ENCODE measurements at regions not wholly inside any gene's neighbourhood (a gene's known extent, or its start where the extent isn't known, plus 50 kb on each side); places are given as distances from the start of the nearest gene placed in this dataset.

DNA sequence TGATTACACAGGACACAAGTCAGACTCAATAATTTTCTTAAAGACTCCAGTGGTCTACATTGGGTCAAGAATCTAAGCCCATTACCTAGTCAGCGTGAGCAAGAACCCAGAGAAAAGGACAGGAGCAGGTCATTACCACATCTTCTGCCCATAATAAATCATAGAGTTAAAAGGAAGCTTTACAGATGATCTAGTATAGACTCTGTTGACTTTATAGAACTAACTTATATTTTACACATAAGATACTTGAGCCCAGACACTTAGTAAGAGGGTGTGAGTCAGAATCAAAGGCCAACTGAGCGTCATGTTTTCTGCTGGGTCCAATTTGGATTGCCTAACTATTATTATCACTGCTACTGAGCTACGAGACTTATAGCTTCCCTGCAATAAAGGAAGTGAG, 206.1 kb upstream of the NPSR1 start:
- no peaks in the 10 kb centered on the region for H3K4me1 ChIP-seq
- intact Hi-C loops (cut with DNase I), result no loop called here
- 81% methylated on average over 3 of the region's 3 CpGs for WGBS
- TF ChIP-seq POLR2A (IDR thresholded peaks at IDR 0.05; ENCODE audit: low read depth) (no peak), EP300 (IDR thresholded peaks at IDR 0.05) (no peak), POLR2AphosphoS5 (IDR thresholded peaks at IDR 0.05) (no peak)
- TF ChIP-seq, protein P1, sequence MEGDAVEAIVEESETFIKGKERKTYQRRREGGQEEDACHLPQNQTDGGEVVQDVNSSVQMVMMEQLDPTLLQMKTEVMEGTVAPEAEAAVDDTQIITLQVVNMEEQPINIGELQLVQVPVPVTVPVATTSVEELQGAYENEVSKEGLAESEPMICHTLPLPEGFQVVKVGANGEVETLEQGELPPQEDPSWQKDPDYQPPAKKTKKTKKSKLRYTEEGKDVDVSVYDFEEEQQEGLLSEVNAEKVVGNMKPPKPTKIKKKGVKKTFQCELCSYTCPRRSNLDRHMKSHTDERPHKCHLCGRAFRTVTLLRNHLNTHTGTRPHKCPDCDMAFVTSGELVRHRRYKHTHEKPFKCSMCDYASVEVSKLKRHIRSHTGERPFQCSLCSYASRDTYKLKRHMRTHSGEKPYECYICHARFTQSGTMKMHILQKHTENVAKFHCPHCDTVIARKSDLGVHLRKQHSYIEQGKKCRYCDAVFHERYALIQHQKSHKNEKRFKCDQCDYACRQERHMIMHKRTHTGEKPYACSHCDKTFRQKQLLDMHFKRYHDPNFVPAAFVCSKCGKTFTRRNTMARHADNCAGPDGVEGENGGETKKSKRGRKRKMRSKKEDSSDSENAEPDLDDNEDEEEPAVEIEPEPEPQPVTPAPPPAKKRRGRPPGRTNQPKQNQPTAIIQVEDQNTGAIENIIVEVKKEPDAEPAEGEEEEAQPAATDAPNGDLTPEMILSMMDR (IDR thresholded peaks at IDR 0.05), result no peak
- H3K9me3 ChIP-seq, result no peaks in the 10 kb centered on the region
- H3K27me3 ChIP-seq, result peaks cover 0 to 2% (median 0%) of the 10 kb centered on the region in 4 donors
- no peak overlapping the region for H3K27ac ChIP-seq (replicated peaks in 1 of 4)
- H3K4me3 ChIP-seq, result no peak overlapping the region
- H3K36me3 ChIP-seq, result no peaks in the 10 kb centered on the region
- no peak for DNase-seq (ENCODE audit: extremely low spot score)

DNA sequence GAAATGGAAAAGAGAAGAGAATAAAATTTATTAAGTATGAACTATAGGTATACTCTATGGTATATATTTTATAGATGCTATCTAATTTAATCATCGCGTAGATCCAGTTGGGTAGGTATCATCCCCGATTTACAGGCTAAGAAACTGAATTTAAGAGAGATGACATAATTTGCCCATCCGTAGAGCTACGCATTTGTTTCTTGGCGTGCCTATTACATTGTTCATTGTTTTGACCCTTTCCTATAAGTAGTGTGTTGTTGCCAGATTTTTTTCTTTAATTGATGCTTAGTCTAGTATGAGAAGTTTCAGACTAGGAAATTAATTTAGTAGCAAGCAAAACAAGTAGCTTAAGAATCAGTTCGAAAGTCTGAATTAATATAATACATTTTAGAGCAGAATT, 205.7 kb upstream of the NPSR1 start:
- intact Hi-C loops (cut with DNase I), result no loop called here
- Histone ChIP-seq H3K27me3 (peaks cover 0 to 6% (median 0%) of the 10 kb centered on the region in 4 donors), H3K36me3 (no peaks in the 10 kb centered on the region), H3K4me1 (no peaks in the 10 kb centered on the region), H3K27ac (replicated peaks in 1 of 4) (no peak overlapping the region), H3K9me3 (no peaks in the 10 kb centered on the region), H3K4me3 (no peak overlapping the region)
- WGBS, result 86% methylated on average over 7 of the region's 7 CpGs
- DNase-seq (ENCODE audit: extremely low spot score), result no peak
- TF ChIP-seq POLR2A (IDR thresholded peaks at IDR 0.05; ENCODE audit: low read depth) (no peak), EP300 (IDR thresholded peaks at IDR 0.05) (no peak), POLR2AphosphoS5 (IDR thresholded peaks at IDR 0.05) (no peak)
- TF ChIP-seq, protein P1 (IDR thresholded peaks at IDR 0.05), result no peak

DNA sequence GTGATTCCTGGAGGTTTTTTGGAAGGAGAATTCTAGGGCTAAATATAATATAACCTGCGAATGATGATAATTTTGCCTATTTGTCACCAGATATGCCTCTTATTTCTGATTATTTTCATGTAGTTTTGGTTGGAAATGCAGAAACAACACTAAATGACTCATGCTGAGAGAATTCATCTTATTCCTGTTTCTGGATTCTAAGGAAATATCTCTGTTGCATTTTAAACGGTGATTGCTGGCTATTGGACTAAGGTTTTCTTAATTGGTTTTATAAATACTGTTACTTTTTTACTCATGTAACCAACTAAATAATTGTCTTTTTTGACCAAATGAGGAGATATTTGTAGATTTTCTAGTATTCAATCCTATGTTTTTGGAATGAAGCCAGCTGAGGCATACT, 204.9 kb upstream of the NPSR1 start:
- H3K27me3 ChIP-seq, result peaks cover 0 to 11% (median 0%) of the 10 kb centered on the region in 4 donors
- no peaks in the 10 kb centered on the region for H3K4me1 ChIP-seq
- H3K36me3 ChIP-seq, result no peaks in the 10 kb centered on the region
- intact Hi-C loops (cut with DNase I), result no loop called here
- H3K27ac ChIP-seq (replicated peaks in 1 of 4), result no peak overlapping the region
- DNase-seq (ENCODE audit: extremely low spot score), result no peak
- no peaks in the 10 kb centered on the region for H3K9me3 ChIP-seq
- no peak for TF ChIP-seq POLR2AphosphoS5 (IDR thresholded peaks at IDR 0.05)
- no peak for TF ChIP-seq POLR2A (IDR thresholded peaks at IDR 0.05; ENCODE audit: low read depth)
- TF ChIP-seq, protein P1 (IDR thresholded peaks at IDR 0.05), result no peak
- H3K4me3 ChIP-seq, result no peak overlapping the region
- WGBS, result 72% methylated on average over 2 of the region's 2 CpGs

DNA sequence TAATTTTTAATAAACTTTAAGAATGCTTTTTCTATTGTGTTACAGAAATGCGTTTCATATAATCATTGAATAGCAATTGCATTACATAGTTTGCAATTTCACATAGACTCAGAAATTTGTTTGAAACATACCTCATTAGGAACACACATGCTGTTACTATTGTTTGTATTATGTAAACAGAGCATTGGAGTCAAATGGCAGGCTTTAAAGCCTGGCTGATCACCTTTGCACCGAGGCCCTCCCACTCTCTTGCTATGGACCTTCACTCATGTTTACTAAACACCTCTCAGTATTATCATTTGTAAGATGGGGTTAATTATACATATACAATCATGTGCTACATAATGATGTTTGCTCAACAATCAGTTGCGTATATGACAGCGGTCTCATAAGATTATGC, 203.6 kb upstream of the NPSR1 start:
- intact Hi-C loops (cut with DNase I), result no loop called here
- no peaks in the 10 kb centered on the region for H3K9me3 ChIP-seq
- H3K4me1 ChIP-seq, result no peaks in the 10 kb centered on the region
- TF ChIP-seq, protein P1 (IDR thresholded peaks at IDR 0.05), result no peak
- no peak for TF ChIP-seq POLR2A (IDR thresholded peaks at IDR 0.05; ENCODE audit: low read depth)
- no peak for TF ChIP-seq EP300 (IDR thresholded peaks at IDR 0.05)
- no peak for TF ChIP-seq POLR2AphosphoS5 (IDR thresholded peaks at IDR 0.05)
- WGBS, result 77% methylated on average over 4 of the region's 4 CpGs
- H3K36me3 ChIP-seq, result no peaks in the 10 kb centered on the region
- H3K27me3 ChIP-seq, result peaks cover 0 to 11% (median 0%) of the 10 kb centered on the region in 4 donors
- no peak for DNase-seq (ENCODE audit: extremely low spot score)
- H3K4me3 ChIP-seq, result no peak overlapping the region
- H3K27ac ChIP-seq (replicated peaks in 1 of 4), result no peak overlapping the region

DNA sequence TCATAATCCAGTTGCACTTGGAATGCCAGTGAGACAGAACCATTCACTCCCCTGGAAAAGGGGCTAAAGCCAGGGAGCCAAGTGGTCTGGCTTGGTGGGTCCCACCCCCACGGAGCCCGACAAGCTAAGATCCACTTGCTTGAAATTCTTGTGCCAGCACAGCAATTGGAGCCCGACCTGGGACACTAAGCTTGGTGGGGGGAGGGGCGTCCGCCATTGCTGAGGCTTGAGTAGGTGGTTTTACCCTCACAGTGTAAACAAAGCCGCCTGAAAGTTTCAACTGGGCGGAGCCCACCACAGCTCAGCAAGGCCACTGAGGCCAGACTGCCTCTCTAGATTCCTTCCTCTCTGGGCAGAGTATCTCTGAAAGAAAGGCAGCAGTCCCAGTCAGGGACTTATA, 200.7 kb upstream of the NPSR1 start:
- H3K27ac ChIP-seq (replicated peaks in 1 of 4), result no peak overlapping the region
- intact Hi-C loops (cut with DNase I), result no loop called here
- WGBS, result 87% methylated on average over 4 of the region's 7 CpGs

More for the DNA sequence above, 200.7 kb upstream of the NPSR1 start:
- Histone ChIP-seq H3K9me3 (no peaks in the 10 kb centered on the region), H3K4me3 (no peak overlapping the region), H3K36me3 (no peaks in the 10 kb centered on the region), H3K27me3 (peaks cover 0 to 11% (median 0%) of the 10 kb centered on the region in 4 donors), H3K4me1 (no peaks in the 10 kb centered on the region)
- TF ChIP-seq EP300 (IDR thresholded peaks at IDR 0.05), result no peak
- TF ChIP-seq, protein P1 (IDR thresholded peaks at IDR 0.05), result no peak
- TF ChIP-seq POLR2A (IDR thresholded peaks at IDR 0.05; ENCODE audit: low read depth), result no peak
- TF ChIP-seq POLR2AphosphoS5 (IDR thresholded peaks at IDR 0.05), result no peak
- no peak for DNase-seq (ENCODE audit: extremely low spot score)

Measured in esophagus muscularis mucosa (tissue), 4 donors.